GM12878 (cell line): ENCODE measurements at regions not wholly inside any gene's neighbourhood (a gene's known extent, or its start where the extent isn't known, plus 50 kb on each side); places are given as distances from the start of the nearest gene placed in this dataset.

Source experiments
- ATAC-seq: fragments of 200-7000 bp; cut with Tn5 transposase; 3 replicates; pipeline ENCODE4 v1.9.1; 2020; ENCODE audit warnings: mild to moderate bottlenecking, moderate library complexity
- BruUV-seq: library from RNA; stranded (reverse); fragments of 400-500 nt; replicated peaks from 2 replicates; lab custom pipeline; 2021; lab: Mats Ljungman, UMichigan
- CTCF ChIA-PET: fragments of 300-600 bp; sonication (Branson Sonifier 250); formaldehyde crosslinking; extraction: SDS; loops from one replicate; lab custom pipeline; 2021; ENCODE audit warnings: inconsistent platforms; lab: Yijun Ruan, JAX
- POLR2A ChIA-PET: fragments of 350-600 bp; formaldehyde crosslinking; extraction: SDS; loops from one replicate; lab custom pipeline; 2021; ENCODE audit warnings: inconsistent platforms; lab: Charles Lee
- RAD21 ChIA-PET: fragments of 300-600 bp; sonication (Branson Sonifier 250); formaldehyde crosslinking; loops from one replicate; lab custom pipeline; 2023; ENCODE audit warnings: antibody characterized with exemption; ENCODE audit not compliant: unreplicated experiment; lab: Charles Lee
- SMC1A ChIA-PET: fragments of 300-600 bp; sonication (Branson Sonifier 250); formaldehyde crosslinking; loops from one replicate; lab custom pipeline; 2023; ENCODE audit not compliant: unreplicated experiment, uncharacterized antibody; lab: Charles Lee
- DNase-seq: peaks from one replicate; pipeline ENCODE4 v3.0.0-alpha.2; 2011; ENCODE audit warnings: low read depth, low spot score
- FAIRE-seq: peaks from 3 replicates; lab custom pipeline; 2011; peaks lifted over from hg19 to GRCh38; lab: Jason Lieb, UNC
- H2AFZ ChIP-seq: 2 replicates; pipeline ENCODE4 v1.6.0; 2011; ENCODE audit warnings: low read depth, low read length, control low read depth; ENCODE audit not compliant: control insufficient read depth
- H3K27ac ChIP-seq: 2 replicates; pipeline ENCODE4 v1.5.1; 2011; ENCODE audit warnings: control low read depth; ENCODE audit not compliant: control insufficient read depth, insufficient read depth
- H3K27me3 ChIP-seq, 2 experiments: replicated peaks in 1 of 2; 2 replicates each; pipeline versions ENCODE4 v1.6.0 to v1.6.1; 2011; ENCODE audit warnings: low read length in 1 of 2; ENCODE audit not compliant: control insufficient read depth in 2 of 2, insufficient read depth in 2 of 2
- H3K36me3 ChIP-seq, 2 experiments: 2 replicates each; pipeline ENCODE4 v1.5.1; 2011; ENCODE audit warnings: low read length in 1 of 2; ENCODE audit not compliant: control insufficient read depth in 2 of 2, insufficient read depth in 2 of 2
- H3K4me1 ChIP-seq: 2 replicates; pipeline ENCODE4 v1.6.1; 2011; ENCODE audit warnings: mild to moderate bottlenecking, low read length, moderate library complexity, mixed read lengths; ENCODE audit not compliant: control insufficient read depth, insufficient read depth
- H3K4me2 ChIP-seq: 2 replicates; pipeline ENCODE4 v1.6.0; 2011; ENCODE audit warnings: control low read depth; ENCODE audit not compliant: control insufficient read depth, insufficient read depth
- H3K4me3 ChIP-seq: fragments of 200-600 bp; sonication (generic); 2 replicates; pipeline ENCODE4 v1.5.1; 2016
- H3K79me2 ChIP-seq: 2 replicates; pipeline ENCODE4 v1.6.0; 2011; ENCODE audit warnings: low read length; ENCODE audit not compliant: control insufficient read depth, insufficient read depth
- H3K9ac ChIP-seq: 2 replicates; pipeline ENCODE4 v1.8.0; 2011; ENCODE audit warnings: low read length, control low read depth, mixed read lengths; ENCODE audit not compliant: control insufficient read depth, insufficient read depth
- H3K9me3 ChIP-seq: replicated peaks from 3 replicates; pipeline ENCODE4 v1.5.1; 2011; ENCODE audit warnings: mild to moderate bottlenecking, low read length; ENCODE audit not compliant: control insufficient read depth, insufficient read depth
- H4K20me1 ChIP-seq: 2 replicates; pipeline ENCODE4 v1.6.0; 2011; ENCODE audit not compliant: control insufficient read depth, insufficient read depth
- BCL3 ChIP-seq: IDR thresholded peaks from 2 replicates; pipeline ENCODE4 v1.6.1; 2011; ENCODE audit warnings: borderline replicate concordance, low read depth, mild to moderate bottlenecking, moderate library complexity, low read length; ENCODE audit not compliant: insufficient read depth, poor library complexity, severe bottlenecking
- ETV6 ChIP-seq, 2 experiments: fragments of 450-650 bp in 1 of 2; IDR thresholded peaks in 1 of 2; conservative IDR thresholded peaks in 1 of 2; 2 replicates each; pipeline ENCODE4 v1.6.1; 2014; ENCODE audit warnings: antibody characterized with exemption in 1 of 2, borderline replicate concordance in 1 of 2, low read depth in 1 of 2, mild to moderate bottlenecking in 1 of 2, moderate library complexity in 1 of 2
- FOXM1 ChIP-seq: IDR thresholded peaks from 2 replicates; pipeline ENCODE4 v1.6.1; 2012; ENCODE audit warnings: low read depth, mild to moderate bottlenecking, inconsistent platforms, low read length, moderate library complexity
- IRF3 ChIP-seq: fragments of 450-650 bp; IDR thresholded peaks from 2 replicates; pipeline ENCODE4 v1.6.1; 2014; ENCODE audit warnings: mild to moderate bottlenecking
- MYB ChIP-seq: fragments of 150-350 bp; IDR thresholded peaks from 2 replicates; pipeline ENCODE4 v1.6.1; 2014; ENCODE audit warnings: mild to moderate bottlenecking, low read depth, low read length, borderline replicate concordance
- SMAD1 ChIP-seq: fragments of 450-650 bp; IDR thresholded peaks from 2 replicates; pipeline ENCODE4 v1.6.1; 2018; ENCODE audit warnings: mild to moderate bottlenecking, low read depth; ENCODE audit not compliant: partially characterized antibody
- ZNF217 ChIP-seq: fragments of 450-650 bp; IDR thresholded peaks from 2 replicates; pipeline ENCODE4 v1.6.1; 2017; ENCODE audit warnings: antibody characterized with exemption, mild to moderate bottlenecking
- WGBS: methylation state at CpG from one replicate; pipeline ENCODE4 v1.1.6; 2016; ENCODE audit warnings: low lambda C conversion rate; ENCODE audit not compliant: insufficient replicate concordance, insufficient coverage; ENCODE audit errors: missing lambda C conversion rate; 5-methylcytosine and 5-hydroxymethylcytosine counted together
- in situ Hi-C: fragments of 300-500 bp; cut with MboI; formaldehyde crosslinking; loops from 9 replicates; pipeline ENCODE4 v1.14.3; 2018; ENCODE audit warnings: mixed read lengths
- intact Hi-C: fragments of 100-400 bp; cut with micrococcal nuclease; formaldehyde crosslinking; loops from one replicate; pipeline ENCODE4 v1.14.2; 2022; ENCODE audit not compliant: unreplicated experiment
- TF ChIP-seq, protein P1 (sequence below): IDR thresholded peaks from 2 replicates; pipeline ENCODE4 v1.6.1; 2012; ENCODE audit warnings: low read depth, low read length, improper control_type of control experiment
- TF ChIP-seq, protein P2 (sequence below): fragments of 450-650 bp; IDR thresholded peaks from 2 replicates; pipeline ENCODE4 v1.6.1; 2018; ENCODE audit warnings: mild to moderate bottlenecking, low read depth, moderate library complexity; ENCODE audit not compliant: partially characterized antibody
- TF ChIP-seq, protein P3 (sequence below): fragments of 450-650 bp; IDR thresholded peaks from 2 replicates; pipeline ENCODE4 v1.6.1; 2017; ENCODE audit warnings: mild to moderate bottlenecking

GRCh38 chr2:57437077-57437476, 609.5 kb upstream of the VRK2 start:
- in situ Hi-C loops = no loop called here
- CTCF ChIA-PET = interaction anchor here (1.4 kb wide), 1 partner anchor 16 kb away, joined by 4 read pairs; no protein-coding TSS in a partner anchor
- RAD21 ChIA-PET = no interaction called here
- WGBS = 5% methylated on average over 1 of the region's 1 CpG
- H3K9me3 ChIP-seq = no peaks in the 10 kb centered on the region
- no peak overlapping the region for H3K9ac ChIP-seq
- intact Hi-C loops = no loop called here
- H2AFZ ChIP-seq = no peak overlapping the region
- no peak for FAIRE-seq
- no peaks in the 10 kb centered on the region for H3K4me1 ChIP-seq
- no peaks in the 10 kb centered on the region for H3K79me2 ChIP-seq
- no peak overlapping the region for H3K4me2 ChIP-seq
- SMC1A ChIA-PET = interaction anchor here (0.6 to 1.9 kb wide), 3 partner anchors 12 to 36 kb away, joined by 3 to 4 read pairs (median 3); no protein-coding TSS in a partner anchor
- no TSS peak for BruUV-seq
- no peak overlapping the region for H3K27ac ChIP-seq
- no peaks in the 10 kb centered on the region for H3K36me3 ChIP-seq
- H3K4me3 ChIP-seq = no peak overlapping the region
- no peak for ATAC-seq
- POLR2A ChIA-PET = no interaction called here
- DNase-seq = no peak
- no peaks in the 10 kb centered on the region for H3K27me3 ChIP-seq
- no peaks in the 10 kb centered on the region; the same call in 1 of the 2 replicates for H4K20me1 ChIP-seq
- TF ChIP-seq MYB = no peak
- no peak for TF ChIP-seq SMAD1
- no peak for TF ChIP-seq FOXM1
- TF ChIP-seq BCL3 = no peak
- TF ChIP-seq, protein P1, sequence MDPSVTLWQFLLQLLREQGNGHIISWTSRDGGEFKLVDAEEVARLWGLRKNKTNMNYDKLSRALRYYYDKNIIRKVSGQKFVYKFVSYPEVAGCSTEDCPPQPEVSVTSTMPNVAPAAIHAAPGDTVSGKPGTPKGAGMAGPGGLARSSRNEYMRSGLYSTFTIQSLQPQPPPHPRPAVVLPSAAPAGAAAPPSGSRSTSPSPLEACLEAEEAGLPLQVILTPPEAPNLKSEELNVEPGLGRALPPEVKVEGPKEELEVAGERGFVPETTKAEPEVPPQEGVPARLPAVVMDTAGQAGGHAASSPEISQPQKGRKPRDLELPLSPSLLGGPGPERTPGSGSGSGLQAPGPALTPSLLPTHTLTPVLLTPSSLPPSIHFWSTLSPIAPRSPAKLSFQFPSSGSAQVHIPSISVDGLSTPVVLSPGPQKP = no peak
- TF ChIP-seq ETV6 (conservative IDR thresholded peaks at IDR 0.05 in 1 of 2, IDR thresholded peaks at IDR 0.05 in 1 of 2; ENCODE audit: borderline replicate concordance in 1 of 2, low read depth in 1 of 2) = no peak
- TF ChIP-seq, protein P2, sequence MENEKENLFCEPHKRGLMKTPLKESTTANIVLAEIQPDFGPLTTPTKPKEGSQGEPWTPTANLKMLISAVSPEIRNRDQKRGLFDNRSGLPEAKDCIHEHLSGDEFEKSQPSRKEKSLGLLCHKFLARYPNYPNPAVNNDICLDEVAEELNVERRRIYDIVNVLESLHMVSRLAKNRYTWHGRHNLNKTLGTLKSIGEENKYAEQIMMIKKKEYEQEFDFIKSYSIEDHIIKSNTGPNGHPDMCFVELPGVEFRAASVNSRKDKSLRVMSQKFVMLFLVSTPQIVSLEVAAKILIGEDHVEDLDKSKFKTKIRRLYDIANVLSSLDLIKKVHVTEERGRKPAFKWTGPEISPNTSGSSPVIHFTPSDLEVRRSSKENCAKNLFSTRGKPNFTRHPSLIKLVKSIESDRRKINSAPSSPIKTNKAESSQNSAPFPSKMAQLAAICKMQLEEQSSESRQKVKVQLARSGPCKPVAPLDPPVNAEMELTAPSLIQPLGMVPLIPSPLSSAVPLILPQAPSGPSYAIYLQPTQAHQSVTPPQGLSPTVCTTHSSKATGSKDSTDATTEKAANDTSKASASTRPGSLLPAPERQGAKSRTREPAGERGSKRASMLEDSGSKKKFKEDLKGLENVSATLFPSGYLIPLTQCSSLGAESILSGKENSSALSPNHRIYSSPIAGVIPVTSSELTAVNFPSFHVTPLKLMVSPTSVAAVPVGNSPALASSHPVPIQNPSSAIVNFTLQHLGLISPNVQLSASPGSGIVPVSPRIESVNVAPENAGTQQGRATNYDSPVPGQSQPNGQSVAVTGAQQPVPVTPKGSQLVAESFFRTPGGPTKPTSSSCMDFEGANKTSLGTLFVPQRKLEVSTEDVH = no peak
- no peak for TF ChIP-seq ZNF217
- TF ChIP-seq IRF3 = no peak
- TF ChIP-seq, protein P3, sequence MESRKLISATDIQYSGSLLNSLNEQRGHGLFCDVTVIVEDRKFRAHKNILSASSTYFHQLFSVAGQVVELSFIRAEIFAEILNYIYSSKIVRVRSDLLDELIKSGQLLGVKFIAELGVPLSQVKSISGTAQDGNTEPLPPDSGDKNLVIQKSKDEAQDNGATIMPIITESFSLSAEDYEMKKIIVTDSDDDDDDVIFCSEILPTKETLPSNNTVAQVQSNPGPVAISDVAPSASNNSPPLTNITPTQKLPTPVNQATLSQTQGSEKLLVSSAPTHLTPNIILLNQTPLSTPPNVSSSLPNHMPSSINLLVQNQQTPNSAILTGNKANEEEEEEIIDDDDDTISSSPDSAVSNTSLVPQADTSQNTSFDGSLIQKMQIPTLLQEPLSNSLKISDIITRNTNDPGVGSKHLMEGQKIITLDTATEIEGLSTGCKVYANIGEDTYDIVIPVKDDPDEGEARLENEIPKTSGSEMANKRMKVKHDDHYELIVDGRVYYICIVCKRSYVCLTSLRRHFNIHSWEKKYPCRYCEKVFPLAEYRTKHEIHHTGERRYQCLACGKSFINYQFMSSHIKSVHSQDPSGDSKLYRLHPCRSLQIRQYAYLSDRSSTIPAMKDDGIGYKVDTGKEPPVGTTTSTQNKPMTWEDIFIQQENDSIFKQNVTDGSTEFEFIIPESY = no peak
